Trophoblast cell (in vitro differentiated cells and primary cell): ENCODE measurements at regions not wholly inside any gene's neighbourhood (a gene's known extent, or its start where the extent isn't known, plus 50 kb on each side); places are given as distances from the start of the nearest gene placed in this dataset.

Experiments used
- DNase-seq, 2 donors: peaks; one replicate each; pipeline ENCODE4 v3.0.0-alpha.2; 2016
- H2AFZ ChIP-seq: 2 replicates; pipeline ENCODE4 v1.6.1; 2013; ENCODE audit warnings: low read length, moderate library complexity, mild to moderate bottlenecking; ENCODE audit not compliant: insufficient read depth, poor library complexity
- H2AK5ac ChIP-seq: 2 replicates; pipeline ENCODE4 v1.6.1; 2013; ENCODE audit warnings: mild to moderate bottlenecking, low read length
- H2BK120ac ChIP-seq: 2 replicates; pipeline ENCODE4 v1.6.1; 2013; ENCODE audit warnings: low read length, mild to moderate bottlenecking, moderate library complexity; ENCODE audit not compliant: insufficient read depth, poor library complexity
- H2BK12ac ChIP-seq: 2 replicates; pipeline ENCODE4 v1.6.1; 2013; ENCODE audit warnings: mild to moderate bottlenecking, low read length, moderate library complexity
- H2BK5ac ChIP-seq: 2 replicates; pipeline ENCODE4 v1.6.1; 2013; ENCODE audit warnings: low read length, low read depth, moderate library complexity, mild to moderate bottlenecking; ENCODE audit not compliant: poor library complexity
- H3K14ac ChIP-seq: 2 replicates; pipeline ENCODE4 v1.6.1; 2013; ENCODE audit warnings: mild to moderate bottlenecking, low read length
- H3K18ac ChIP-seq: 2 replicates; pipeline ENCODE4 v1.6.1; 2013; ENCODE audit warnings: mild to moderate bottlenecking, low read length
- H3K23ac ChIP-seq: 2 replicates; pipeline ENCODE4 v1.6.1; 2013; ENCODE audit warnings: low read length
- H3K27ac ChIP-seq: 2 replicates; pipeline ENCODE4 v1.5.1; 2013; ENCODE audit warnings: low read depth, mild to moderate bottlenecking, inconsistent platforms, low read length, moderate library complexity
- H3K27me3 ChIP-seq: 2 replicates; pipeline ENCODE4 v1.6.1; 2013; ENCODE audit warnings: inconsistent platforms, mild to moderate bottlenecking, low read length, moderate library complexity; ENCODE audit not compliant: insufficient read depth
- H3K36me3 ChIP-seq, 2 experiments: 1 replicate in 1 of 2; 2 replicates in 1 of 2; pipeline ENCODE4 v1.6.1; 2013; ENCODE audit warnings: low read length in 2 of 2, mild to moderate bottlenecking in 2 of 2, moderate library complexity in 1 of 2; ENCODE audit not compliant: insufficient read depth in 2 of 2, control insufficient read depth in 1 of 2
- H3K4ac ChIP-seq: 2 replicates; pipeline ENCODE4 v1.6.1; 2013; ENCODE audit warnings: low read depth, mild to moderate bottlenecking, low read length, moderate library complexity
- H3K4me1 ChIP-seq, 2 experiments: 1 replicate in 1 of 2; 2 replicates in 1 of 2; pipeline ENCODE4 v1.6.1; 2013; ENCODE audit warnings: low read length in 2 of 2, mild to moderate bottlenecking in 2 of 2, moderate library complexity in 1 of 2; ENCODE audit not compliant: insufficient read depth in 2 of 2, control insufficient read depth in 1 of 2
- H3K4me2 ChIP-seq: 2 replicates; pipeline ENCODE4 v1.6.1; 2013; ENCODE audit warnings: inconsistent platforms, mild to moderate bottlenecking, low read length, moderate library complexity
- H3K4me3 ChIP-seq: 2 replicates; pipeline ENCODE4 v1.5.1; 2013; ENCODE audit warnings: mild to moderate bottlenecking, low read depth, low read length, inconsistent platforms
- H3K79me1 ChIP-seq: one replicate; pipeline ENCODE4 v1.6.1; 2013; ENCODE audit warnings: low read length
- H3K79me2 ChIP-seq: 2 replicates; pipeline ENCODE4 v1.6.1; 2013; ENCODE audit warnings: low read length, mild to moderate bottlenecking; ENCODE audit not compliant: control insufficient read depth, insufficient read depth, poor library complexity
- H3K9ac ChIP-seq: 2 replicates; pipeline ENCODE4 v1.6.1; 2013; ENCODE audit warnings: mild to moderate bottlenecking, low read length
- H3K9me3 ChIP-seq: 2 replicates; pipeline ENCODE4 v1.6.1; 2013; ENCODE audit warnings: low read depth, mild to moderate bottlenecking, control low read depth, inconsistent platforms, low read length; ENCODE audit not compliant: insufficient read depth
- H4K12ac ChIP-seq: 2 replicates; pipeline ENCODE4 v1.6.1; 2013; ENCODE audit warnings: low read depth, mild to moderate bottlenecking, low read length, moderate library complexity
- H4K8ac ChIP-seq: 2 replicates; pipeline ENCODE4 v1.6.1; 2013; ENCODE audit warnings: low read depth, mild to moderate bottlenecking, low read length, moderate library complexity
- H4K91ac ChIP-seq: one replicate; pipeline ENCODE4 v1.6.1; 2013; ENCODE audit warnings: low read depth, mild to moderate bottlenecking, low read length, moderate library complexity
- WGBS: extraction: QIAGEN DNeasy Blood & Tissue Kit; methylation state at CpG from one replicate; pipeline ENCODE4 v1.1.7; 2013; ENCODE audit warnings: missing lambda C conversion rate; ENCODE audit not compliant: insufficient read length, insufficient coverage; ENCODE audit errors: extremely low coverage; 5-methylcytosine and 5-hydroxymethylcytosine counted together

GRCh38 chrX:144901521-144901920, 345.8 kb upstream of the SPANXN1 start:
- Histone ChIP-seq H3K27ac (no peak overlapping the region), H3K4ac (no peak overlapping the region), H3K4me2 (no peak overlapping the region), H3K79me1 (no peaks in the 10 kb centered on the region), H4K91ac (no peak overlapping the region), H2BK120ac (no peak overlapping the region), H2AFZ (no peak overlapping the region), H3K9ac (no peak overlapping the region), H3K23ac (no peak overlapping the region), H4K12ac (no peak overlapping the region), H3K27me3 (no peaks in the 10 kb centered on the region), H2BK12ac (no peak overlapping the region), H4K8ac (no peak overlapping the region), H3K4me3 (no peak overlapping the region), H3K9me3 (no peaks in the 10 kb centered on the region), H3K18ac (no peak overlapping the region), H2AK5ac (no peak overlapping the region), H3K36me3 (no peaks in the 10 kb centered on the region), H2BK5ac (no peak overlapping the region), H3K14ac (no peak overlapping the region), H3K79me2 (no peaks in the 10 kb centered on the region), H3K4me1 (no peaks in the 10 kb centered on the region)
- no peak for DNase-seq
- WGBS = no CpG with 5 or more reads among the region's 3 CpGs

- Histone ChIP-seq H2BK120ac (no peak overlapping the region), H3K4ac (no peak overlapping the region), H4K8ac (no peak overlapping the region), H4K12ac (no peak overlapping the region), H2BK5ac (no peak overlapping the region), H3K36me3 (no peaks in the 10 kb centered on the region), H4K91ac (no peak overlapping the region), H3K9ac (no peak overlapping the region), H3K4me3 (no peak overlapping the region), H3K79me2 (no peaks in the 10 kb centered on the region), H3K4me1 (no peaks in the 10 kb centered on the region), H3K27me3 (no peaks in the 10 kb centered on the region), H3K23ac (no peak overlapping the region), H3K9me3 (no peaks in the 10 kb centered on the region), H3K79me1 (no peaks in the 10 kb centered on the region), H3K4me2 (no peak overlapping the region), H2AK5ac (no peak overlapping the region), H2AFZ (no peak overlapping the region), H3K27ac (no peak overlapping the region), H3K14ac (no peak overlapping the region), H2BK12ac (no peak overlapping the region), H3K18ac (no peak overlapping the region)
- WGBS = no CpG with 5 or more reads among the region's 2 CpGs
- no peak for DNase-seq
These were observed 330.5 kb upstream of the SPANXN1 start for GRCh38 chrX:144916785-144917184.

- no peaks in the 10 kb centered on the region for H3K79me1 ChIP-seq
- H3K4me3 ChIP-seq = no peak overlapping the region
- no peak overlapping the region for H4K91ac ChIP-seq
- no peak overlapping the region for H3K4me2 ChIP-seq
- H3K27me3 ChIP-seq = no peaks in the 10 kb centered on the region
- H2AK5ac ChIP-seq = no peak overlapping the region
- H2AFZ ChIP-seq = no peak overlapping the region
- H3K36me3 ChIP-seq = no peaks in the 10 kb centered on the region
- no CpG with 5 or more reads among the region's 4 CpGs for WGBS
- H3K14ac ChIP-seq = no peak overlapping the region
- H4K8ac ChIP-seq = no peak overlapping the region
- no peak for DNase-seq
- H3K4me1 ChIP-seq = no peaks in the 10 kb centered on the region
- no peaks in the 10 kb centered on the region for H3K79me2 ChIP-seq
- H3K9me3 ChIP-seq = no peaks in the 10 kb centered on the region
- no peak overlapping the region for H3K27ac ChIP-seq
- H3K4ac ChIP-seq = no peak overlapping the region
- no peak overlapping the region for H3K23ac ChIP-seq
- no peak overlapping the region for H3K9ac ChIP-seq
- no peak overlapping the region for H2BK12ac ChIP-seq
- H4K12ac ChIP-seq = no peak overlapping the region
- H2BK120ac ChIP-seq = no peak overlapping the region
- H2BK5ac ChIP-seq = no peak overlapping the region
- H3K18ac ChIP-seq = no peak overlapping the region
These were observed 328.4 kb upstream of the SPANXN1 start for GRCh38 chrX:144918936-144919335.

GRCh38 chrX:144946666-144947065, 300.6 kb upstream of the SPANXN1 start:
- Histone ChIP-seq H3K14ac (no peak overlapping the region), H2BK120ac (no peak overlapping the region), H3K36me3 (no peaks in the 10 kb centered on the region), H2BK5ac (no peak overlapping the region), H3K79me1 (no peaks in the 10 kb centered on the region), H3K27me3 (no peaks in the 10 kb centered on the region), H3K27ac (no peak overlapping the region), H3K4me3 (no peak overlapping the region), H3K79me2 (no peaks in the 10 kb centered on the region), H2BK12ac (no peak overlapping the region), H3K4me2 (no peak overlapping the region), H2AFZ (no peak overlapping the region), H3K9me3 (no peaks in the 10 kb centered on the region), H2AK5ac (no peak overlapping the region), H4K91ac (no peak overlapping the region), H3K4ac (no peak overlapping the region), H3K4me1 (no peaks in the 10 kb centered on the region), H3K9ac (no peak overlapping the region), H4K12ac (no peak overlapping the region), H4K8ac (no peak overlapping the region), H3K23ac (no peak overlapping the region), H3K18ac (no peak overlapping the region)
- WGBS = no CpG with 5 or more reads among the region's 3 CpGs
- no peak for DNase-seq
